Hematopoietic multipotent progenitor cell treated with erythropoietin and hydrocortisone succinate and interleukin-3 and kit ligand, for 8 days (in vitro differentiated cells): ENCODE measurements at regions not wholly inside any gene's neighbourhood (a gene's known extent, or its start where the extent isn't known, plus 50 kb on each side); places are given as distances from the start of the nearest gene placed in this dataset.

Experiments used
- DNase-seq: peaks from one replicate; pipeline ENCODE4 v3.0.0-alpha.2; 2015

- no peak for DNase-seq
These were observed 89.7 kb upstream of the ADRA1B start for GRCh38 chr5:159826351-159827214.

- DNase-seq: no peak
These were observed 88.4 kb upstream of the ADRA1B start for GRCh38 chr5:159827861-159828260.

GRCh38 chr5:159832073-159832472, 84.2 kb upstream of the ADRA1B start:
- no peak for DNase-seq

GRCh38 chr5:159833088-159833487, 83.2 kb upstream of the ADRA1B start:
- no peak for DNase-seq

GRCh38 chr5:159833846-159834245, 82.4 kb upstream of the ADRA1B start:
- DNase-seq: no peak

GRCh38 chr5:159835548-159835947, 80.7 kb upstream of the ADRA1B start:
- no peak for DNase-seq

- DNase-seq: no peak
These were observed 79.6 kb upstream of the ADRA1B start for GRCh38 chr5:159836691-159837090.

- no peak for DNase-seq
These were observed 78.4 kb upstream of the ADRA1B start for GRCh38 chr5:159837860-159838259.

GRCh38 chr5:159838551-159839222, 77.6 kb upstream of the ADRA1B start:
- DNase-seq: no peak

GRCh38 chr5:159844267-159845121, 71.8 kb upstream of the ADRA1B start:
- no peak for DNase-seq

- DNase-seq: no peak
These were observed 66.7 kb upstream of the ADRA1B start for GRCh38 chr5:159849437-159850083.

GRCh38 chr5:159850160-159850559, 66.1 kb upstream of the ADRA1B start:
- no peak for DNase-seq

GRCh38 chr5:159851053-159851452, 65.2 kb upstream of the ADRA1B start:
- no peak for DNase-seq

GRCh38 chr5:159854916-159855315, 61.4 kb upstream of the ADRA1B start:
- DNase-seq: no peak

GRCh38 chr5:159855476-159856191, 60.6 kb upstream of the ADRA1B start:
- DNase-seq: no peak

- no peak for DNase-seq
These were observed 57.4 kb upstream of the ADRA1B start for GRCh38 chr5:159858871-159859270.

GRCh38 chr5:159861086-159861485, 55.2 kb upstream of the ADRA1B start:
- no peak for DNase-seq

- DNase-seq: no peak
These were observed 51.2 kb upstream of the ADRA1B start for GRCh38 chr5:159864885-159865691.

- DNase-seq: no peak
These were observed 50.2 kb upstream of the ADRA1B start for GRCh38 chr5:159866093-159866492.
